GM23248 (cell line): ENCODE measurements at regions not wholly inside any gene's neighbourhood (a gene's known extent, or its start where the extent isn't known, plus 50 kb on each side); places are given as distances from the start of the nearest gene placed in this dataset.

ENCODE experiments used
- EZH2 ChIP-seq: fragments of 200-600 bp; sonication (generic); IDR thresholded peaks from 2 replicates; pipeline ENCODE4 v1.6.1; 2018; ENCODE audit warnings: antibody characterized with exemption, mild to moderate bottlenecking; ENCODE audit not compliant: insufficient read depth, poor library complexity, severe bottlenecking
- EZH2phosphoT487 ChIP-seq: fragments of 200-600 bp; sonication (generic); IDR thresholded peaks from 2 replicates; pipeline ENCODE4 v1.6.1; 2018; ENCODE audit warnings: antibody characterized with exemption, moderate library complexity, mild to moderate bottlenecking, low read depth; ENCODE audit not compliant: insufficient read depth

GRCh38 chr10:3433988-3434387, 261.4 kb upstream of the PITRM1 start:
- TF ChIP-seq EZH2phosphoT487: no peak
- TF ChIP-seq EZH2: no peak
